ENCODE measurements at regions not wholly inside any gene's neighbourhood (a gene's known extent, or its start where the extent isn't known, plus 50 kb on each side); places are given as distances from the start of the nearest gene placed in this dataset.
"Not testable (repeated sequence)": the region's sequence is repeated elsewhere in the genome, so short reads cannot be mapped to it uniquely, and the experiment has no call there.

GRCh38 chr5:113705657-113706056 lies 192.2 kb downstream of the YTHDC2 start:
- in situ Hi-C loops (cut with HindIII; ENCODE audit: low pct_unique_long_range_greater_than_20kb, low sequenced_read_pairs) = no loop called here
- no peak for DNase-seq (ENCODE audit: low read depth)

GRCh38 chr5:113713051-113713450 lies 199.6 kb downstream of the YTHDC2 start:
- in situ Hi-C loops (cut with HindIII; ENCODE audit: low pct_unique_long_range_greater_than_20kb, low sequenced_read_pairs) = no loop called here
- no peak for DNase-seq (ENCODE audit: low read depth)

DNA sequence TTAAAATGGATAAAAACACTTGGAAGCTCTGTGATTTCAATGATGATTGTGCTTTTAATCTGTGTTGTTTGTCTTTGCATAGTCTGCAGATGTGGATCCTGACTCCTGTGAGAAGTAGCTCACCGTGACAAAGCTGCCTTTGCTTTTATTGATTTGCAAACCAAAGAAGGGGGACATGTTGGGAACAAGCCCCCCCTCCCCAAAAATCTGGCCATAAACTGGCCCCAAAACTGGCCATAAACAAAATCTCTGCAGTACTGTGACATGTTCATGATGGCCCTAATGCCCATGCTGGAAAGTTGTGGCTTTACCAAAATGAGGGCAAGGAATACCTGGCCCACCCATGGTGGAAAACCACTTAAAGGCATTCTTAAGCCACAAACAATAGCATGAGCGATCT lies 202.4 kb downstream of the YTHDC2 start:
- DNase-seq (ENCODE audit: low read depth); in situ Hi-C loops (cut with HindIII; ENCODE audit: low pct_unique_long_range_greater_than_20kb, low sequenced_read_pairs): not testable (repeated sequence)

GRCh38 chr5:113719549-113719948 lies 206.1 kb downstream of the YTHDC2 start:
- no peak for DNase-seq (ENCODE audit: low read depth)
- in situ Hi-C loops (cut with HindIII; ENCODE audit: low pct_unique_long_range_greater_than_20kb, low sequenced_read_pairs) = no loop called here

- no peak for DNase-seq (ENCODE audit: low read depth)
- in situ Hi-C loops (cut with HindIII; ENCODE audit: low pct_unique_long_range_greater_than_20kb, low sequenced_read_pairs) = no loop called here
Measured at GRCh38 chr5:113721171-113721570, 207.7 kb downstream of the YTHDC2 start.

DNA sequence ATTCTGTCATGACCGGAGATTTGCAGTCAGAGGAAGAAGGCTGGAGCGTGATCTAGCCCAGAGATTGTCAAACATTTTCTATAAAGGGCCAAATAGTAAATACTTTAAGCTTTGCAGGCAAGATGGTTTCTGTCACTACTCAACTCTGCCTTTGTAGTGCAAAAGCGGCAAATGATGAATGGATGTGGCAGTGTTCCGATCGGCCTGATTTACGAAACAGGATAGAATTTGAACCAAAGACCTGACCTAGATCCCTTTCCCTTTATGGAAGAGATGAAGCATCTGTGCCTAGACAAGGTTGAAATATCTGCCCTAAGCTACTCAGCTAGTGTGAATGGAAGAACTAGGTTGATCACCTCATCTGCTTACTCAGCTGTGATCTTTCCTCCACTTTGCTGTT lies 209.5 kb downstream of the YTHDC2 start:
- in situ Hi-C loops (cut with HindIII; ENCODE audit: low pct_unique_long_range_greater_than_20kb, low sequenced_read_pairs) = no loop called here
- DNase-seq (ENCODE audit: low read depth) = no peak

DNA sequence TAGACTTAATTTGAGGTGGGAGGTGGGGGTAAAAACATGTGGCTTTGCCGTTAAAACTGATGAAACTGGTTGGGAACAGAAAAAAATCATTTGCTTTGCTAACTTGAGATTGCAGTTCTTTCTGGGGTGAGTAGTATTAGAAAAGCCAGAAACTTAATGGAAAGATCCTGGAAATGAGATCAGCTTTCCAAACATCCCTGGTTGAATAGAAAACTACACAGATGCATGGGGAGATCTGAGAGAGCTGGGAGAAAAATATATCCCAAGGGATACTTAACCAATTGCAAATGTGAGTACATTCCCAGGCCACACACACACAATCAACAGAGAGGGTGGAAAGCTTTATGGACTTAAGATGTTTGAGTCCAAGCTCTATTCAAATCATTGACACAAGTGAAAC lies 222.3 kb downstream of the YTHDC2 start:
- in situ Hi-C loops (cut with HindIII; ENCODE audit: low pct_unique_long_range_greater_than_20kb, low sequenced_read_pairs) = no loop called here

DNA sequence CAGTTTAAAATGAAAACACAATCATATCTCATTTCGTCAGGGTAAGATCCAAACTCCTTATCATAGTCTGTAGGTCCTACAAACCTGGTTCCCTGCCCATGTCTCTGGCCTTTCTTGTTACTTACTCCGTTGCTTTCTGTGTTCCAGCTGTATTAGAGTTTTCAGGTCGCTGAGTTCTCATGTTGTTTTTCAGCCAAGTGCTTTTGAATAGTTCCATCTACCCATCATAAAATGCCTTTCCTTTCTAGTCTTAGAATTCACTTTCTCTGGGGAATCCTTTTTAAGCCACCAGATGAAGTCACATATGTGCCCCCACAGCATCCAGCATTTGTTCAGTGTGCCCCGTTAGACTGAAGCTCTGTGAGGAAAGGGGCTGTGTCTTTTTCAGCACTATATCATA lies 228.7 kb downstream of the YTHDC2 start:
- in situ Hi-C loops (cut with HindIII; ENCODE audit: low pct_unique_long_range_greater_than_20kb, low sequenced_read_pairs) = no loop called here
- DNase-seq (ENCODE audit: low read depth) = no peak

More for the DNA sequence above, 222.3 kb downstream of the YTHDC2 start:
- no peak for DNase-seq (ENCODE audit: low read depth)

GRCh38 chr5:113742639-113743038 lies 229.1 kb downstream of the YTHDC2 start:
- in situ Hi-C loops (cut with HindIII; ENCODE audit: low pct_unique_long_range_greater_than_20kb, low sequenced_read_pairs) = no loop called here

GRCh38 chr5:113748403-113748802 lies 234.9 kb downstream of the YTHDC2 start:
- in situ Hi-C loops (cut with HindIII; ENCODE audit: low pct_unique_long_range_greater_than_20kb, low sequenced_read_pairs) = no loop called here
- no peak for DNase-seq (ENCODE audit: low read depth)

More at GRCh38 chr5:113742639-113743038, 229.1 kb downstream of the YTHDC2 start:
- no peak for DNase-seq (ENCODE audit: low read depth)

GRCh38 chr5:113749334-113749733 lies 235.8 kb downstream of the YTHDC2 start:
- in situ Hi-C loops (cut with HindIII; ENCODE audit: low pct_unique_long_range_greater_than_20kb, low sequenced_read_pairs) = no loop called here
- DNase-seq (ENCODE audit: low read depth) = no peak

- DNase-seq (ENCODE audit: low read depth); in situ Hi-C loops (cut with HindIII; ENCODE audit: low pct_unique_long_range_greater_than_20kb, low sequenced_read_pairs): not testable (repeated sequence)
Measured at GRCh38 chr5:113753182-113753581, 239.7 kb downstream of the YTHDC2 start.

GRCh38 chr5:113755516-113755915 lies 242.0 kb downstream of the YTHDC2 start:
- in situ Hi-C loops (cut with HindIII; ENCODE audit: low pct_unique_long_range_greater_than_20kb, low sequenced_read_pairs) = no loop called here
- DNase-seq (ENCODE audit: low read depth) = no peak

DNA sequence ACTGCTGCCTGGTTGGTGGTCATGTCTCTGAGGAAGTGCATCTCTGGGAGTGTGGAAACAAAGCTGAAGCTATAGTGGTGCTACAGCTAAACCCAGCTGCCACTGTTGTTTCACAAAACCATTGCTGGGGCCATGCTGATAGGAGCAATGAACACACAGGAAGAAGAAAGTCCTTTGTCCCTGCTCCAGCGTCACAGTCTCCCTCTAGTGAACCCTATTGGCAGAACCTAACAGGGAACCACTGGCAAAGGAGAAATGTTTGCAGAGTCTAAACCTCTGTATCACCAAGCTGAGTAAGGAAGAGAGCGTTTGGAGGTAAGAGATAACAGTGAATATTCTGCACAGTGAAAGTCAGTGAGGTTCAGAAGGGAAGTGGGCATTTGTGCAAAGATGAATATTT lies 244.0 kb downstream of the YTHDC2 start:
- in situ Hi-C loops (cut with HindIII; ENCODE audit: low pct_unique_long_range_greater_than_20kb, low sequenced_read_pairs) = no loop called here
- DNase-seq (ENCODE audit: low read depth) = no peak

DNA sequence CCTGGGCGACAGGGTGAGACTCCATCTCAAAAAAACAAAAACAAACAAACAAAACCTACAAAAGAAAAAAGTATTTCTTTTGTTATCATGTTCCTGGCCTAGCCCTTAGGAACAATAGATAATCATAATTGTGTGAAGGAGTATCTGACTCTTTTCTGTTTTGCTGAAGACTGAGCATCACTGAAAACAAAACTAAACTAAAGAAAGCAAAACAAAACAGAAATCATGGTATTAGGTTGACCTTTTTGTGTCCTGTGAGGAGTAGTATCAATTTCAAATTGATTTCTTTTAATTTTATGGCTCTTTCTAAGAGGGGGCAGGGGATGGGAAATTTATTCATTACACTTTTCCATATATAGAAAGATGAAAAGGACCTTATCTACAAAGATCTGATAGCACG lies 246.0 kb downstream of the YTHDC2 start:
- in situ Hi-C loops (cut with HindIII; ENCODE audit: low pct_unique_long_range_greater_than_20kb, low sequenced_read_pairs) = no loop called here
- DNase-seq (ENCODE audit: low read depth) = no peak

- in situ Hi-C loops (cut with HindIII; ENCODE audit: low pct_unique_long_range_greater_than_20kb, low sequenced_read_pairs) = no loop called here
- DNase-seq (ENCODE audit: low read depth) = no peak
Measured at GRCh38 chr5:113760486-113760885, 247.0 kb downstream of the YTHDC2 start.

DNA sequence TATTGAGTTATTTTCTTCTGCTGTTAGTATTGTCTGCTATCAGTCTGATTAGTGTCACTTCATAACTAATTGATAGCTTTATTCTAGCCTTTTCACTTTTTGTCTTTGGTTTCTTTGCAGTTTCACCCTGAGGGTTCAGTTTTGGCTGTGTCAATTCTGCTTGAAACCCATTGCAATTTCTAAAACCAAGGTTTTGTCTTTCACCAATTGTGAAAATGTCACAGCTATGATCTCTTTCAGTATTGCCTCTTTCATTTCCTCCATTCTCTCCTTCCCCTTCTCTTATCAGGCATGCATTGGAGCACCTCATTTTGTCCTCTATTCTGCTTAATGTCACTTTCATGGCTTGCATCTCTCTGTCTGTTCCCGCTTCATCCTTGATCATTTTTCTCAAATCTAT lies 248.1 kb downstream of the YTHDC2 start:
- no peak for DNase-seq (ENCODE audit: low read depth)
- in situ Hi-C loops (cut with HindIII; ENCODE audit: low pct_unique_long_range_greater_than_20kb, low sequenced_read_pairs) = no loop called here

DNA sequence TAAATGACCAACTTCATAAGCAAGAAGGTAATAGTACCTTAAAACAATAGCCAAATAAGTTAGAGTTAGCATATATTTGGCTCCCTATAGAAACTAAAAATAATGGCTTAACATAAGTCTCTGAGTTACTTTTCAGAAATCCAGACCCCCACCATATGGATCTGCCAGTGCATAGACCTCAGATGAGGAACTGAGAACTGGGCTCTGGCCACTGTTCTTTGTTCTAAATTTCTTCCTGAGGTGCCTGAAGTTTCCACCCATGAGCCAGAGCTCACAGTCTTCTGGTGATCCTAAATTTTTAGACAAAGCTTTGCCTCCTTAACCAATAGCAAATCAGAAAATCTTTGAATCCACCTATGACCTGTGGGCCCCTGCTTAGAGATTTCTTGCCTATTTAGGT lies 250.9 kb downstream of the YTHDC2 start:
- DNase-seq (ENCODE audit: low read depth) = no peak
- in situ Hi-C loops (cut with HindIII; ENCODE audit: low pct_unique_long_range_greater_than_20kb, low sequenced_read_pairs) = no loop called here

- in situ Hi-C loops (cut with HindIII; ENCODE audit: low pct_unique_long_range_greater_than_20kb, low sequenced_read_pairs); DNase-seq (ENCODE audit: low read depth): not testable (repeated sequence)
Measured at GRCh38 chr5:113766827-113767226, 253.3 kb downstream of the YTHDC2 start.

GRCh38 chr5:113770648-113771047 lies 257.2 kb downstream of the YTHDC2 start:
- DNase-seq (ENCODE audit: low read depth) = no peak
- in situ Hi-C loops (cut with HindIII; ENCODE audit: low pct_unique_long_range_greater_than_20kb, low sequenced_read_pairs) = no loop called here

- in situ Hi-C loops (cut with HindIII; ENCODE audit: low pct_unique_long_range_greater_than_20kb, low sequenced_read_pairs) = no loop called here
- peak; percentile 14 for DNase-seq (ENCODE audit: low read depth)
Measured at GRCh38 chr5:113771483-113771882, 258.0 kb downstream of the YTHDC2 start.

Measured in Caki2 (cell line).